ENCODE measurements at regions not wholly inside any gene's neighbourhood (a gene's known extent, or its start where the extent isn't known, plus 50 kb on each side); places are given as distances from the start of the nearest gene placed in this dataset.

DNA sequence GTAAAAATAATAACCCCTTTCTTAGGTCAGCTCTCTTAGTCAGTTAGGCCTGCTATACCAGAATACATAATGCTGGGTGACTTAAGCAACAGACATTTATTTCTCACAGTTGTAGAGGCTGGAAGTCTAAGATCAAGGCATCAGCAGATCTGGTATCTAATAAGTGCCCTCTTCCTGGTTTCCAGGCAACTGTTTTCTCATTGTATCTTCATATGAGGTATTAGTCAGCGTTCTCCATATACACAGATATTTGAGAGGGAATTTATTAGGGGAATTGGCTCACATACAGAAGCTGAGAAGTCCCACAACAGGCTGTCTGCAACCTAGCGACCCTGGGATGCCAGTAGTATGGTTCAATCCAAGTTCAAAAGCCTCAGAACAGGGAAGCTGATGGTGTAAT lies 896.0 kb downstream of the GALC start:
- WGBS (ENCODE audit: insufficient coverage, low coverage, low lambda C conversion rate, missing lambda C conversion rate) = 30% methylated on average over 2 of the region's 2 CpGs
- ATAC-seq (no peak), DNase-seq (no peak)

DNA sequence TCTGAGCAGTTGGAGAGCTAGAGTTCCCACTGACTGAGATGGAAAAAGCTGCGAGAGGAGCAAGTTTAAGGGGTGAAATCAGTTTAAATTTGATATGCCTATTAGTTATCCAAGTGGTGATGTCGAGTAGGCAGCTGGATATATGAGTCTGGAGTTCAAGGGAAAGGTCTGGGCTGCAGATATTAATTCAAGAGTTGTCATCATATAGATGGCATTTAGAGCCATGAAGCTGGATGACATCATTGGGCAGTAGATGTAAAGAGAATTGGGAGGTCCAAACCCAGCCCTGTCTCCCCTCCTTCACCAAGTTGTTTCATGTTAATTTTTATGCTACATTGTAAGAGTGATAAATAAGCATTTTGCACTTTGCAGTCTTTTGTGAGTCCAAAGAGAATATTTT lies 898.1 kb downstream of the GALC start:
- Histone ChIP-seq H3K9me3 (no peaks in the 10 kb centered on the region), H3K27me3 (no peaks in the 10 kb centered on the region), H3K27ac (no peak overlapping the region), H3K4me3 (no peak overlapping the region), H3K36me3 (no peaks in the 10 kb centered on the region), H3K4me1 (no peaks in the 10 kb centered on the region)
- WGBS (ENCODE audit: insufficient coverage, low coverage, low lambda C conversion rate, missing lambda C conversion rate) = 46% methylated on average over 2 of the region's 2 CpGs
- ATAC-seq (no peak), DNase-seq (no peak)
- TF ChIP-seq POLR2A (IDR thresholded peaks at IDR 0.05) = no peak
- TF ChIP-seq, protein P1, sequence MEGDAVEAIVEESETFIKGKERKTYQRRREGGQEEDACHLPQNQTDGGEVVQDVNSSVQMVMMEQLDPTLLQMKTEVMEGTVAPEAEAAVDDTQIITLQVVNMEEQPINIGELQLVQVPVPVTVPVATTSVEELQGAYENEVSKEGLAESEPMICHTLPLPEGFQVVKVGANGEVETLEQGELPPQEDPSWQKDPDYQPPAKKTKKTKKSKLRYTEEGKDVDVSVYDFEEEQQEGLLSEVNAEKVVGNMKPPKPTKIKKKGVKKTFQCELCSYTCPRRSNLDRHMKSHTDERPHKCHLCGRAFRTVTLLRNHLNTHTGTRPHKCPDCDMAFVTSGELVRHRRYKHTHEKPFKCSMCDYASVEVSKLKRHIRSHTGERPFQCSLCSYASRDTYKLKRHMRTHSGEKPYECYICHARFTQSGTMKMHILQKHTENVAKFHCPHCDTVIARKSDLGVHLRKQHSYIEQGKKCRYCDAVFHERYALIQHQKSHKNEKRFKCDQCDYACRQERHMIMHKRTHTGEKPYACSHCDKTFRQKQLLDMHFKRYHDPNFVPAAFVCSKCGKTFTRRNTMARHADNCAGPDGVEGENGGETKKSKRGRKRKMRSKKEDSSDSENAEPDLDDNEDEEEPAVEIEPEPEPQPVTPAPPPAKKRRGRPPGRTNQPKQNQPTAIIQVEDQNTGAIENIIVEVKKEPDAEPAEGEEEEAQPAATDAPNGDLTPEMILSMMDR (IDR thresholded peaks at IDR 0.05) = no peak
- intact Hi-C loops (cut with DNase I) = no loop called here

More for the DNA sequence above, 896.0 kb downstream of the GALC start:
- H3K27me3 ChIP-seq = no peaks in the 10 kb centered on the region
- H3K4me3 ChIP-seq = no peak overlapping the region
- TF ChIP-seq, protein P1 (IDR thresholded peaks at IDR 0.05) = no peak
- TF ChIP-seq POLR2A (IDR thresholded peaks at IDR 0.05) = no peak
- no peaks in the 10 kb centered on the region for H3K36me3 ChIP-seq
- no peaks in the 10 kb centered on the region for H3K9me3 ChIP-seq
- intact Hi-C loops (cut with DNase I) = no loop called here
- no peaks in the 10 kb centered on the region for H3K4me1 ChIP-seq
- no peak overlapping the region for H3K27ac ChIP-seq

DNA sequence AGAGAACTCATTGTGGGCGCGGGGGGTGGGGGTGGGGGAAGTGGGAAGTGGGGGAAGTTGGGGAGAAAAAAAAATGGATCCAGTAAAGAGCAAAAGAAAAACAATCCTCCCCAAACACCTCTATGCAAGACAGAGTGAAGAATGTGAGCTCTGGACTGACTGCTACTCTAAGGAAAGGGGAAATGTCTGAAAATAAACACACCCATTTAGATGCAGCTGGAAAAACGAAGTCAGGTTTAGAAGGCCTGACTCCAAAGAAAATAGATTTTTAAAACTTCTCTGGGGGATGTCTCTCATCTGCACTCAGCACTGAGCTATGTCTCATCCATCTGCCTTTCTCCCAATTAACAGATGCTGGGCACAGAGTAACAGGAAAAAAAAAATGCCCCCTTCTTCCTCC lies 904.4 kb downstream of the GALC start:
- ATAC-seq (no peak), DNase-seq (no peak)
- Histone ChIP-seq H3K4me1 (no peaks in the 10 kb centered on the region), H3K4me3 (no peak overlapping the region), H3K27ac (no peak overlapping the region), H3K9me3 (no peaks in the 10 kb centered on the region), H3K27me3 (no peaks in the 10 kb centered on the region), H3K36me3 (no peaks in the 10 kb centered on the region)
- no peak for TF ChIP-seq POLR2A (IDR thresholded peaks at IDR 0.05)
- TF ChIP-seq, protein P1 (IDR thresholded peaks at IDR 0.05) = no peak
- 10% methylated on average over 3 of the region's 3 CpGs for WGBS (ENCODE audit: insufficient coverage, low coverage, low lambda C conversion rate, missing lambda C conversion rate)
- intact Hi-C loops (cut with DNase I) = no loop called here

DNA sequence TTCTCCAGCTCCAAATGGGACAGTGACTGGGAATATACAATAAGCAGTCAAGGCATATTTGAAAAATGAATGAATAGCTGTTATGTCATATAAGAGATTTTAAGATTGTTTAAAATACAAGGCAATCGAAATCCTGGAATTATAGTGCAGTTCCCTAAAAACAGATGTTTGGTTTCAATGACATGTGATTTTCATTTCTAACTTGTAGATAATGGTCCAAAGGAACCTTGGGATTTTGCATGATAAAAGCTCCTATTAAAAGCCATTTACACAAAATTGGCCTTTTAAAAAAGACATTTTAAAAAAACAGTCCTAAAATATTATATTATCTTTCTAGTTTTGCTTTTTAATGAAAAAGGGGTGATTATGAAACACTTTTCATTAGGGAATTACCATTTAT lies 905.1 kb downstream of the GALC start:
- DNase-seq = no peak
- H3K27me3 ChIP-seq = no peaks in the 10 kb centered on the region
- intact Hi-C loops (cut with DNase I) = no loop called here

More for the DNA sequence above, 905.1 kb downstream of the GALC start:
- TF ChIP-seq POLR2A (IDR thresholded peaks at IDR 0.05) = no peak
- TF ChIP-seq, protein P1 (IDR thresholded peaks at IDR 0.05) = no peak
- Histone ChIP-seq H3K9me3 (no peaks in the 10 kb centered on the region), H3K27ac (no peak overlapping the region), H3K4me1 (no peaks in the 10 kb centered on the region), H3K36me3 (no peaks in the 10 kb centered on the region), H3K4me3 (no peak overlapping the region)
- no peak for ATAC-seq
- 33% methylated on average over 1 of the region's 1 CpG for WGBS (ENCODE audit: insufficient coverage, low coverage, low lambda C conversion rate, missing lambda C conversion rate)

All from right lobe of liver (tissue), 6 donors.